HEK293T (cell line): ENCODE measurements at regions not wholly inside any gene's neighbourhood (a gene's known extent, or its start where the extent isn't known, plus 50 kb on each side); places are given as distances from the start of the nearest gene placed in this dataset.

Experiments
- CTCF ChIA-PET: fragments of 350-600 bp; formaldehyde crosslinking; extraction: SDS; loops from one replicate; lab custom pipeline; 2021; ENCODE audit warnings: antibody characterized with exemption, inconsistent platforms; lab: Yijun Ruan, JAX
- POLR2A ChIA-PET: fragments of 350-600 bp; formaldehyde crosslinking; extraction: SDS; loops from one replicate; lab custom pipeline; 2020; ENCODE audit warnings: antibody characterized with exemption, inconsistent platforms; lab: Yijun Ruan, JAX
- DNase-seq: peaks from one replicate; pipeline ENCODE4 v3.0.0; 2012; ENCODE audit warnings: mixed read lengths; ENCODE audit errors: extremely low spot score
- ARNT ChIP-seq: fragments of 450-650 bp; IDR thresholded peaks from 2 replicates; pipeline ENCODE4 v1.6.1; 2017; ENCODE audit warnings: mild to moderate bottlenecking
- BHLHE40 ChIP-seq: fragments of 450-650 bp; IDR thresholded peaks from 2 replicates; pipeline ENCODE4 v1.6.1; 2016; ENCODE audit warnings: mild to moderate bottlenecking, moderate library complexity, borderline replicate concordance
- CTBP1 ChIP-seq: fragments of 450-650 bp; IDR thresholded peaks from 2 replicates; pipeline ENCODE4 v1.6.1; 2016; ENCODE audit warnings: borderline replicate concordance
- ELF4 ChIP-seq: fragments of 450-650 bp; IDR thresholded peaks from 2 replicates; pipeline ENCODE4 v1.6.1; 2017; ENCODE audit warnings: antibody characterized with exemption
- FOXA1 ChIP-seq: fragments of 450-650 bp; IDR thresholded peaks from 2 replicates; pipeline ENCODE4 v1.6.1; 2016; ENCODE audit warnings: mild to moderate bottlenecking
- FOXK2 ChIP-seq: fragments of 450-650 bp; IDR thresholded peaks from 2 replicates; pipeline ENCODE4 v1.6.1; 2016; ENCODE audit warnings: mild to moderate bottlenecking
- FOXM1 ChIP-seq: fragments of 450-650 bp; IDR thresholded peaks from 2 replicates; pipeline ENCODE4 v1.6.1; 2017; ENCODE audit warnings: mild to moderate bottlenecking, borderline replicate concordance
- HDGF ChIP-seq: fragments of 450-650 bp; IDR thresholded peaks from 2 replicates; pipeline ENCODE4 v1.6.1; 2017; ENCODE audit warnings: antibody characterized with exemption, borderline replicate concordance
- L3MBTL2 ChIP-seq: fragments of 450-650 bp; conservative IDR thresholded peaks from 2 replicates; pipeline ENCODE4 v1.6.1; 2016; ENCODE audit warnings: mild to moderate bottlenecking
- LEF1 ChIP-seq: fragments of 450-650 bp; IDR thresholded peaks from 2 replicates; pipeline ENCODE4 v1.6.1; 2017; ENCODE audit warnings: mild to moderate bottlenecking, borderline replicate concordance
- NFRKB ChIP-seq: fragments of 450-650 bp; IDR thresholded peaks from 2 replicates; pipeline ENCODE4 v1.6.1; 2016; ENCODE audit warnings: mild to moderate bottlenecking, moderate library complexity
- SP1 ChIP-seq: fragments of 450-650 bp; IDR thresholded peaks from 2 replicates; pipeline ENCODE4 v1.6.1; 2017
- SUZ12 ChIP-seq: fragments of 450-650 bp; IDR thresholded peaks from 2 replicates; pipeline ENCODE4 v1.6.1; 2016; ENCODE audit warnings: mild to moderate bottlenecking
- TARDBP ChIP-seq: fragments of 450-650 bp; IDR thresholded peaks from 2 replicates; pipeline ENCODE4 v1.6.1; 2016
- ZNF384 ChIP-seq: fragments of 450-650 bp; IDR thresholded peaks from 2 replicates; pipeline ENCODE4 v1.6.1; 2016
- TF ChIP-seq, protein P1 (sequence below): fragments of 450-650 bp; IDR thresholded peaks from 2 replicates; pipeline ENCODE4 v1.6.1; 2016

DNA sequence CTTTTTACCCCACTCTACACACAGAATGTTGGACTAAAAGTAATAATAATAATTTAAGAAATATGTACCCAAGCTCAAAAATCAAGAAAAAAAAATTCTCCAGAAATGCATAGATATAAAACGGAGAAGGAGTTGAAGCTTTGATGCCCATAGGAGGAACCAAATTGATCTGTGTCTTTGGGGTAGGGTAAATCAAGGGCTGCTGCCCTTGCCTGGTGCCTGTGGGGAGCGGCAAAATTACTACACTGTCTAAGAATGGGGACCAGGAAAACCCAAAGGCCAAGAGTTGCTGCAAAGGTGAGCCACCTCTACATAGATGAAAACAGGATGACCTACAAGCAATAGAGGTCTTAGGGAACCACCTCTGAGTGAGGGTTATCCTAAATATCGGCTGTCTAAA, 56.0 kb upstream of the SPPL2A start:
- CTCF ChIA-PET: no interaction called here
- POLR2A ChIA-PET: no interaction called here
- TF ChIP-seq L3MBTL2: no peak
- no peak for TF ChIP-seq NFRKB
- no peak for TF ChIP-seq SP1
- TF ChIP-seq CTBP1: no peak
- TF ChIP-seq FOXA1: no peak
- TF ChIP-seq BHLHE40: no peak
- no peak for DNase-seq

- CTCF ChIA-PET: no interaction called here
- POLR2A ChIA-PET: no interaction called here
- DNase-seq: no peak
- TF ChIP-seq, protein P1, sequence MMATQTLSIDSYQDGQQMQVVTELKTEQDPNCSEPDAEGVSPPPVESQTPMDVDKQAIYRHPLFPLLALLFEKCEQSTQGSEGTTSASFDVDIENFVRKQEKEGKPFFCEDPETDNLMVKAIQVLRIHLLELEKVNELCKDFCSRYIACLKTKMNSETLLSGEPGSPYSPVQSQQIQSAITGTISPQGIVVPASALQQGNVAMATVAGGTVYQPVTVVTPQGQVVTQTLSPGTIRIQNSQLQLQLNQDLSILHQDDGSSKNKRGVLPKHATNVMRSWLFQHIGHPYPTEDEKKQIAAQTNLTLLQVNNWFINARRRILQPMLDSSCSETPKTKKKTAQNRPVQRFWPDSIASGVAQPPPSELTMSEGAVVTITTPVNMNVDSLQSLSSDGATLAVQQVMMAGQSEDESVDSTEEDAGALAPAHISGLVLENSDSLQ: peak; percentile 74
- TF ChIP-seq NFRKB: no peak
These were observed 55.4 kb upstream of the SPPL2A start for GRCh38 chr15:50820808-50821382.

- DNase-seq: no peak
- ChIA-PET CTCF (no interaction called here), POLR2A (no interaction called here)
- TF ChIP-seq NFRKB (no peak), FOXA1 (no peak), L3MBTL2 (no peak), HDGF (no peak), TARDBP (no peak), ELF4 (no peak), SP1 (no peak)
- TF ChIP-seq, protein P1: no peak
These were observed 53.8 kb upstream of the SPPL2A start for GRCh38 chr15:50819344-50819743.

GRCh38 chr15:50815958-50816590, 50.6 kb upstream of the SPPL2A start:
- CTCF ChIA-PET: no interaction called here
- DNase-seq: peak; percentile 37
- TF ChIP-seq, protein P1: no peak
- TF ChIP-seq NFRKB: no peak
- TF ChIP-seq LEF1: no peak
- no peak for TF ChIP-seq HDGF
- TF ChIP-seq FOXM1: no peak
- no peak for TF ChIP-seq FOXK2
- TF ChIP-seq BHLHE40: no peak
- no peak for TF ChIP-seq FOXA1
- TF ChIP-seq SP1: no peak
- no peak for TF ChIP-seq L3MBTL2
- TF ChIP-seq CTBP1: no peak
- TF ChIP-seq TARDBP: no peak
- TF ChIP-seq ARNT: no peak
- no peak for TF ChIP-seq SUZ12
- TF ChIP-seq ZNF384: no peak
- no peak for TF ChIP-seq ELF4
- POLR2A ChIA-PET: no interaction called here
